RWPE1 (cell line): ENCODE measurements at regions not wholly inside any gene's neighbourhood (a gene's known extent, or its start where the extent isn't known, plus 50 kb on each side); places are given as distances from the start of the nearest gene placed in this dataset.

Experiments used
- CTCF ChIA-PET: fragments of 350-600 bp; sonication (Branson Sonifier 250); formaldehyde crosslinking; extraction: SDS; loops from one replicate; lab custom pipeline; 2021; lab: Yijun Ruan, JAX
- POLR2A ChIA-PET: fragments of 400-600 bp; formaldehyde crosslinking; extraction: SDS; loops from one replicate; lab custom pipeline; 2020; ENCODE audit warnings: antibody characterized with exemption; ENCODE audit not compliant: low non-redundant PET; lab: Yijun Ruan, JAX
- DNase-seq: peaks from one replicate; pipeline ENCODE4 v3.0.0; 2012; ENCODE audit warnings: low spot score
- H3K27ac ChIP-seq: fragments of 450-650 bp; 2 replicates; pipeline ENCODE4 v1.5.1; 2017
- CTCF ChIP-seq: fragments of 450-650 bp; conservative IDR thresholded peaks from 2 replicates; pipeline ENCODE4 v1.5.1; 2017; ENCODE audit warnings: low read depth, mild to moderate bottlenecking

GRCh38 chr1:57886376-57886775 lies 462.5 kb upstream of the DAB1 start:
- ChIA-PET POLR2A (no interaction called here), CTCF (interaction anchor here (0.5 kb wide), 1 partner anchor 15 kb away, joined by 3 read pairs; no protein-coding TSS in a partner anchor)
- TF ChIP-seq CTCF, result no peak
- H3K27ac ChIP-seq, result no peak overlapping the region
- no peak for DNase-seq

- no peak overlapping the region for H3K27ac ChIP-seq
- no peak for DNase-seq
- no peak for TF ChIP-seq CTCF
- ChIA-PET CTCF (no interaction called here), POLR2A (no interaction called here)
These were observed 459.8 kb upstream of the DAB1 start for GRCh38 chr1:57883642-57883995.

- ChIA-PET POLR2A (no interaction called here), CTCF (no interaction called here)
- no peak for DNase-seq
- no peak overlapping the region for H3K27ac ChIP-seq
- TF ChIP-seq CTCF, result no peak
These were observed 459.2 kb upstream of the DAB1 start for GRCh38 chr1:57882934-57883641.

GRCh38 chr1:57882072-57882471 lies 458.2 kb upstream of the DAB1 start:
- H3K27ac ChIP-seq, result no peak overlapping the region
- DNase-seq, result no peak
- no peak for TF ChIP-seq CTCF
- CTCF ChIA-PET, result no interaction called here
- POLR2A ChIA-PET, result no interaction called here

GRCh38 chr1:57881639-57882038 lies 457.8 kb upstream of the DAB1 start:
- CTCF ChIA-PET, result no interaction called here
- POLR2A ChIA-PET, result no interaction called here
- H3K27ac ChIP-seq, result no peak overlapping the region
- no peak for TF ChIP-seq CTCF
- DNase-seq, result no peak

- ChIA-PET POLR2A (no interaction called here), CTCF (no interaction called here)
- TF ChIP-seq CTCF, result no peak
- H3K27ac ChIP-seq, result no peak overlapping the region
- DNase-seq, result no peak
These were observed 455.8 kb upstream of the DAB1 start for GRCh38 chr1:57879700-57880099.
